ENCODE measurements at regions not wholly inside any gene's neighbourhood (a gene's known extent, or its start where the extent isn't known, plus 50 kb on each side); places are given as distances from the start of the nearest gene placed in this dataset.

- no peak for TF ChIP-seq ZNF235 (CRISPR knock-in tag; IDR thresholded peaks at IDR 0.05; ENCODE audit: borderline replicate concordance)
Measured at GRCh38 chr6:14283600-14284235, 166.1 kb downstream of the CD83 start (continued).

GRCh38 chr6:14284969-14285590 is 167.5 kb downstream of the CD83 start:
- H3K4me3 ChIP-seq (replicated peaks in 1 of 3; ENCODE audit: insufficient read depth in 1 of 3, low read depth in 2 of 3, low read length in 3 of 3), result no peak overlapping the region
- H3K9me3 ChIP-seq (ENCODE audit: low read length), result no peaks in the 10 kb centered on the region
- ATAC-seq (no peak), FAIRE-seq (no peak), DNase-seq (ENCODE audit: low spot score) (no peak)
- TF ChIP-seq ZNF546 (CRISPR knock-in tag; conservative IDR thresholded peaks at IDR 0.05), result no peak
- H3K4me1 ChIP-seq (ENCODE audit: insufficient read depth, low read length), result peaks cover 6% of the 10 kb centered on the region; the same call in 1 of the 2 replicates
- ChIA-PET CTCF (ENCODE audit: low intra/inter-chr PET ratio, low total read pairs) (no interaction called here), POLR2A (no interaction called here)
- 75% methylated on average over 7 of the region's 7 CpGs for WGBS (ENCODE audit: low lambda C conversion rate)
- H3K36me3 ChIP-seq (replicated peaks in 1 of 2; ENCODE audit: control insufficient read depth in 1 of 2, insufficient read depth in 2 of 2, low read length in 2 of 2), result no peaks in the 10 kb centered on the region
- no peak overlapping the region for H2AFZ ChIP-seq (ENCODE audit: low read length)
- intact Hi-C loops (cut with micrococcal nuclease; ENCODE audit: unreplicated experiment) (no loop called here), in situ Hi-C loops (cut with HindIII; ENCODE audit: extremely low pct_ligation_motif_present, low pct_unique_long_range_greater_than_20kb) (no loop called here)
- no peak overlapping the region for H3K9ac ChIP-seq (ENCODE audit: insufficient read depth, low read depth, low read length)
- no peak overlapping the region for H3K4me2 ChIP-seq (ENCODE audit: low read depth, low read length)
- no peaks in the 10 kb centered on the region for H4K20me1 ChIP-seq (ENCODE audit: insufficient read depth, low read length)
- H3K27me3 ChIP-seq (ENCODE audit: control insufficient read depth in 1 of 2, insufficient read depth in 2 of 2, low read length in 2 of 2), result no peaks in the 10 kb centered on the region; a peak in 1 of 5 replicates
- H3K27ac ChIP-seq (ENCODE audit: extremely low read length, insufficient read depth, low read length), result no peak overlapping the region
- no TSS peak for BruUV-seq (replicated peaks)
- H3K79me2 ChIP-seq (ENCODE audit: insufficient read depth, low read length), result no peaks in the 10 kb centered on the region

GRCh38 chr6:14286144-14286543 is 168.6 kb downstream of the CD83 start:
- CTCF ChIA-PET (ENCODE audit: low intra/inter-chr PET ratio, low total read pairs), result no interaction called here
- ATAC-seq (no peak), DNase-seq (ENCODE audit: low spot score) (no peak), FAIRE-seq (no peak)
- Histone ChIP-seq H3K4me2 (ENCODE audit: low read depth, low read length) (no peak overlapping the region), H3K27ac (ENCODE audit: extremely low read length, insufficient read depth, low read length) (no peak overlapping the region), H3K9me3 (ENCODE audit: low read length) (no peaks in the 10 kb centered on the region), H3K27me3 (ENCODE audit: control insufficient read depth in 1 of 2, insufficient read depth in 2 of 2, low read length in 2 of 2) (no peaks in the 10 kb centered on the region; a peak in 1 of 5 replicates), H2AFZ (ENCODE audit: low read length) (no peak overlapping the region), H3K4me3 (replicated peaks in 1 of 3; ENCODE audit: insufficient read depth in 1 of 3, low read depth in 2 of 3, low read length in 3 of 3) (no peak overlapping the region), H3K9ac (ENCODE audit: insufficient read depth, low read depth, low read length) (no peak overlapping the region), H4K20me1 (ENCODE audit: insufficient read depth, low read length) (no peaks in the 10 kb centered on the region), H3K79me2 (ENCODE audit: insufficient read depth, low read length) (no peaks in the 10 kb centered on the region), H3K4me1 (ENCODE audit: insufficient read depth, low read length) (peaks cover 6% of the 10 kb centered on the region; the same call in 1 of the 2 replicates), H3K36me3 (replicated peaks in 1 of 2; ENCODE audit: control insufficient read depth in 1 of 2, insufficient read depth in 2 of 2, low read length in 2 of 2) (no peaks in the 10 kb centered on the region)
- POLR2A ChIA-PET, result no interaction called here
- whole genome bisulfite sequencing (ENCODE audit: low lambda C conversion rate), result 15% methylated on average over 5 of the region's 5 CpGs
- BruUV-seq (replicated peaks), result no TSS peak
- TF ChIP-seq ZNF263 (CRISPR knock-in tag; IDR thresholded peaks at IDR 0.05) (no peak), SRY (CRISPR knock-in tag; IDR thresholded peaks at IDR 0.05) (no peak), ZNF619 (CRISPR knock-in tag; IDR thresholded peaks at IDR 0.05) (no peak), ZNF563 (CRISPR knock-in tag; IDR thresholded peaks at IDR 0.05) (no peak), SALL2 (CRISPR knock-in tag; IDR thresholded peaks at IDR 0.05) (no peak), ZIK1 (CRISPR knock-in tag; IDR thresholded peaks at IDR 0.05; ENCODE audit: borderline replicate concordance, low read depth) (no peak), AGO2 (optimal IDR thresholded peaks at IDR 0.05; ENCODE audit: low read depth, low read length) (no peak), RFX5 (IDR thresholded peaks at IDR 0.05; ENCODE audit: low read depth, low read length) (no peak)
- TF ChIP-seq, protein P1, sequence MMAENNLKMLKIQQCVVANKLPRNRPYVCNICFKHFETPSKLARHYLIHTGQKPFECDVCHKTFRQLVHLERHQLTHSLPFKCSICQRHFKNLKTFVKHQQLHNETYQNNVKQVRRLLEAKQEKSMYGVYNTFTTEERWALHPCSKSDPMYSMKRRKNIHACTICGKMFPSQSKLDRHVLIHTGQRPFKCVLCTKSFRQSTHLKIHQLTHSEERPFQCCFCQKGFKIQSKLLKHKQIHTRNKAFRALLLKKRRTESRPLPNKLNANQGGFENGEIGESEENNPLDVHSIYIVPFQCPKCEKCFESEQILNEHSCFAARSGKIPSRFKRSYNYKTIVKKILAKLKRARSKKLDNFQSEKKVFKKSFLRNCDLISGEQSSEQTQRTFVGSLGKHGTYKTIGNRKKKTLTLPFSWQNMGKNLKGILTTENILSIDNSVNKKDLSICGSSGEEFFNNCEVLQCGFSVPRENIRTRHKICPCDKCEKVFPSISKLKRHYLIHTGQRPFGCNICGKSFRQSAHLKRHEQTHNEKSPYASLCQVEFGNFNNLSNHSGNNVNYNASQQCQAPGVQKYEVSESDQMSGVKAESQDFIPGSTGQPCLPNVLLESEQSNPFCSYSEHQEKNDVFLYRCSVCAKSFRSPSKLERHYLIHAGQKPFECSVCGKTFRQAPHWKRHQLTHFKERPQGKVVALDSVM (CRISPR knock-in tag; IDR thresholded peaks at IDR 0.05), result no peak
- TF ChIP-seq, protein P2, sequence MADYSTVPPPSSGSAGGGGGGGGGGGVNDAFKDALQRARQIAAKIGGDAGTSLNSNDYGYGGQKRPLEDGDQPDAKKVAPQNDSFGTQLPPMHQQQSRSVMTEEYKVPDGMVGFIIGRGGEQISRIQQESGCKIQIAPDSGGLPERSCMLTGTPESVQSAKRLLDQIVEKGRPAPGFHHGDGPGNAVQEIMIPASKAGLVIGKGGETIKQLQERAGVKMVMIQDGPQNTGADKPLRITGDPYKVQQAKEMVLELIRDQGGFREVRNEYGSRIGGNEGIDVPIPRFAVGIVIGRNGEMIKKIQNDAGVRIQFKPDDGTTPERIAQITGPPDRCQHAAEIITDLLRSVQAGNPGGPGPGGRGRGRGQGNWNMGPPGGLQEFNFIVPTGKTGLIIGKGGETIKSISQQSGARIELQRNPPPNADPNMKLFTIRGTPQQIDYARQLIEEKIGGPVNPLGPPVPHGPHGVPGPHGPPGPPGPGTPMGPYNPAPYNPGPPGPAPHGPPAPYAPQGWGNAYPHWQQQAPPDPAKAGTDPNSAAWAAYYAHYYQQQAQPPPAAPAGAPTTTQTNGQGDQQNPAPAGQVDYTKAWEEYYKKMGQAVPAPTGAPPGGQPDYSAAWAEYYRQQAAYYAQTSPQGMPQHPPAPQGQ (CRISPR knock-in tag; IDR thresholded peaks at IDR 0.05; ENCODE audit: borderline replicate concordance), result no peak
- intact Hi-C loops (cut with micrococcal nuclease; ENCODE audit: unreplicated experiment), result no loop called here
- in situ Hi-C loops (cut with HindIII; ENCODE audit: extremely low pct_ligation_motif_present, low pct_unique_long_range_greater_than_20kb), result no loop called here

Data from HepG2 (cell line).